HG03097 (cell line): ENCODE measurements at regions not wholly inside any gene's neighbourhood (a gene's known extent, or its start where the extent isn't known, plus 50 kb on each side); places are given as distances from the start of the nearest gene placed in this dataset.
"Not testable (repeated sequence)": the region's sequence is repeated elsewhere in the genome, so short reads cannot be mapped to it uniquely, and the experiment has no call there.

Experiments
- ATAC-seq: cut with Tn5 transposase; IDR thresholded peaks from one replicate; pipeline ENCODE4 v1.9.1; 2021; ENCODE audit not compliant: unreplicated experiment, low FRiP score

- ATAC-seq = no peak
Observed at GRCh38 chr1:79290927-79291474, 284.5 kb upstream of the ADGRL4 start.

- no peak for ATAC-seq
Observed at GRCh38 chr1:79287982-79288381, 281.5 kb upstream of the ADGRL4 start.

- no peak for ATAC-seq
Observed at GRCh38 chr1:79285667-79286066, 279.1 kb upstream of the ADGRL4 start.

GRCh38 chr1:79283451-79283850 lies 276.9 kb upstream of the ADGRL4 start:
- no peak for ATAC-seq

- ATAC-seq = no peak
Observed at GRCh38 chr1:79281442-79281841, 274.9 kb upstream of the ADGRL4 start.

- ATAC-seq = no peak
Observed at GRCh38 chr1:79271759-79272158, 265.2 kb upstream of the ADGRL4 start.

- ATAC-seq = no peak
Observed at GRCh38 chr1:79264975-79265818, 258.7 kb upstream of the ADGRL4 start.

- ATAC-seq = no peak
Observed at GRCh38 chr1:79264285-79264684, 257.8 kb upstream of the ADGRL4 start.

GRCh38 chr1:79262745-79263258 lies 256.3 kb upstream of the ADGRL4 start:
- no peak for ATAC-seq

GRCh38 chr1:79259390-79260336 lies 253.1 kb upstream of the ADGRL4 start:
- peak; percentile 66 for ATAC-seq

GRCh38 chr1:79255421-79255820 lies 248.9 kb upstream of the ADGRL4 start:
- no peak for ATAC-seq

GRCh38 chr1:79252598-79252997 lies 246.1 kb upstream of the ADGRL4 start:
- no peak for ATAC-seq

- ATAC-seq = no peak
Observed at GRCh38 chr1:79239840-79240239, 233.3 kb upstream of the ADGRL4 start.

GRCh38 chr1:79235301-79236002 lies 228.9 kb upstream of the ADGRL4 start:
- ATAC-seq = no peak

GRCh38 chr1:79232818-79233217 lies 226.3 kb upstream of the ADGRL4 start:
- ATAC-seq = no peak

GRCh38 chr1:79230751-79231150 lies 224.2 kb upstream of the ADGRL4 start:
- not testable (repeated sequence) for ATAC-seq

- no peak for ATAC-seq
Observed at GRCh38 chr1:79226963-79227362, 220.4 kb upstream of the ADGRL4 start.

- ATAC-seq = no peak
Observed at GRCh38 chr1:79224537-79224936, 218.0 kb upstream of the ADGRL4 start.

GRCh38 chr1:79220509-79220908 lies 214.0 kb upstream of the ADGRL4 start:
- ATAC-seq = no peak

- no peak for ATAC-seq
Observed at GRCh38 chr1:79215311-79215710, 208.8 kb upstream of the ADGRL4 start.
